ENCODE measurements at regions not wholly inside any gene's neighbourhood (a gene's known extent, or its start where the extent isn't known, plus 50 kb on each side); places are given as distances from the start of the nearest gene placed in this dataset.

GRCh38 chr10:61286686-61287085 lies 166.5 kb downstream of the TMEM26 start:
- ChIA-PET POLR2A (no interaction called here), CTCF (interaction anchor here (0.6 to 1.7 kb wide), 5 partner anchors 8 to 471 kb away, joined by 3 read pairs; no protein-coding TSS in a partner anchor)
- Histone ChIP-seq H3K4me2 (no peak overlapping the region), H3K4me1 (peaks cover 12% of the 10 kb centered on the region; the same call in 2 of the 3 replicates), H3K9me3 (peaks cover 6% of the 10 kb centered on the region; the same call in 1 of the 3 replicates), H3K27ac (no peak overlapping the region), H3K4me3 (no peak overlapping the region)
- DNase-seq (ENCODE audit: low read depth in 1 of 2, low spot score in 1 of 2) = no peak
- ATAC-seq = no peak
- 78% methylated on average over 3 of the region's 3 CpGs for WGBS (ENCODE audit: missing lambda C conversion rate)
- FAIRE-seq = no peak
- TF ChIP-seq JUN (IDR thresholded peaks at IDR 0.05) (no peak), KDM5A (IDR thresholded peaks at IDR 0.05) (no peak), RCOR1 (IDR thresholded peaks at IDR 0.05; ENCODE audit: low read depth, low read length) (no peak), JUNB (IDR thresholded peaks at IDR 0.05) (no peak), REST (IDR thresholded peaks at IDR 0.05) (no peak), KDM1A (IDR thresholded peaks at IDR 0.05; ENCODE audit: low read depth) (no peak), POLR2A (IDR thresholded peaks at IDR 0.05; ENCODE audit: low read length) (no peak), NR3C1 (IDR thresholded peaks at IDR 0.05) (no peak)

GRCh38 chr10:61285749-61286148 lies 167.4 kb downstream of the TMEM26 start:
- ATAC-seq = no peak
- H3K27ac ChIP-seq = no peak overlapping the region
- H3K4me3 ChIP-seq = no peak overlapping the region

GRCh38 chr10:61284222-61284890 lies 168.8 kb downstream of the TMEM26 start:
- peak overlapping the region; percentile 25; the same call in 2 of the 3 replicates for H3K4me3 ChIP-seq
- CTCF ChIA-PET = interaction anchor here (0.7 to 1.6 kb wide), 15 partner anchors 9 to 474 kb away, joined by 3 to 5 read pairs (median 3); no protein-coding TSS in a partner anchor
- WGBS (ENCODE audit: missing lambda C conversion rate) = 3% methylated on average over 5 of the region's 5 CpGs

More at GRCh38 chr10:61285749-61286148, 167.4 kb downstream of the TMEM26 start:
- ChIA-PET POLR2A (no interaction called here), CTCF (interaction anchor here (1.0 to 1.7 kb wide), 5 partner anchors 9 to 470 kb away, joined by 3 to 5 read pairs (median 3); no protein-coding TSS in a partner anchor)
- H3K4me2 ChIP-seq = no peak overlapping the region
- WGBS (ENCODE audit: missing lambda C conversion rate) = 45% methylated on average over 6 of the region's 6 CpGs
- no peak for TF ChIP-seq ZSCAN20 (CRISPR knock-in tag; IDR thresholded peaks at IDR 0.05)
- no peak for TF ChIP-seq FOSL2 (IDR thresholded peaks at IDR 0.05)
- no peak for TF ChIP-seq FOSL2 (CRISPR knock-in tag; IDR thresholded peaks at IDR 0.05)
- TF ChIP-seq CEBPB (IDR thresholded peaks at IDR 0.05) = no peak
- TF ChIP-seq RCOR1 (IDR thresholded peaks at IDR 0.05; ENCODE audit: low read depth, low read length) = no peak
- TF ChIP-seq HOXA7 (CRISPR knock-in tag; IDR thresholded peaks at IDR 0.05) = no peak
- TF ChIP-seq EHMT2 (IDR thresholded peaks at IDR 0.05; ENCODE audit: low read depth) = no peak
- TF ChIP-seq HEYL (CRISPR knock-in tag; IDR thresholded peaks at IDR 0.05) = no peak
- no peak for TF ChIP-seq RFX5 (IDR thresholded peaks at IDR 0.05)
- no peak for TF ChIP-seq JUNB (IDR thresholded peaks at IDR 0.05)
- no peak for TF ChIP-seq POLR2AphosphoS2 (conservative IDR thresholded peaks at IDR 0.05; ENCODE audit: low read length)
- no peak for TF ChIP-seq HOXB13 (CRISPR knock-in tag; IDR thresholded peaks at IDR 0.05; ENCODE audit: low read depth)
- H3K4me1 ChIP-seq = peaks cover 12% of the 10 kb centered on the region; the same call in 2 of the 3 replicates
- FAIRE-seq (no peak), DNase-seq (ENCODE audit: low read depth in 1 of 2, low spot score in 1 of 2) (no peak)
- peaks cover 6% of the 10 kb centered on the region; the same call in 1 of the 3 replicates for H3K9me3 ChIP-seq

More at GRCh38 chr10:61284222-61284890, 168.8 kb downstream of the TMEM26 start:
- H3K27ac ChIP-seq = peak overlapping the region; percentile 64 to 65
- peak; percentile 72 to 75; a peak in 3 of 6 replicates for ATAC-seq
- no peaks in the 10 kb centered on the region for H3K9me3 ChIP-seq
- peak; percentile 15 to 78 for DNase-seq (ENCODE audit: low read depth in 1 of 2, low spot score in 1 of 2)
- H3K4me2 ChIP-seq = peak overlapping the region; percentile 65
- peaks cover 18% of the 10 kb centered on the region; the same call in 2 of the 3 replicates for H3K4me1 ChIP-seq
- peak; percentile 74 for FAIRE-seq
- POLR2A ChIA-PET = no interaction called here
- TF ChIP-seq CTCF (IDR thresholded peaks at IDR 0.05) (peak; percentile 94), RAD21 (conservative IDR thresholded peaks at IDR 0.05 in 1 of 2, IDR thresholded peaks at IDR 0.05 in 1 of 2) (peak; percentile 85 to 87), MAX (IDR thresholded peaks at IDR 0.05) (0 out of 2 replicates have a peak, but pooled peaks have one; percentile 17), CEBPB (IDR thresholded peaks at IDR 0.05) (peak in 1 of 2 experiments; percentile 45; a peak in 2 of 4 replicates), SMC3 (IDR thresholded peaks at IDR 0.05) (peak; percentile 87), JUNB (IDR thresholded peaks at IDR 0.05) (peak; percentile 16; the same call in 1 of the 2 replicates), HOXA7 (CRISPR knock-in tag; IDR thresholded peaks at IDR 0.05) (no peak), CBX2 (IDR thresholded peaks at IDR 0.05; ENCODE audit: borderline replicate concordance, low read depth) (no peak), TP53 (CRISPR knock-in tag; IDR thresholded peaks at IDR 0.05) (no peak), BCL3 (IDR thresholded peaks at IDR 0.05) (no peak), GATA3 (IDR thresholded peaks at IDR 0.05; ENCODE audit: borderline replicate concordance) (peak; percentile 82; the same call in 1 of the 2 replicates)

Data from A549 (cell line).